H1 (cell line): ENCODE measurements at regions not wholly inside any gene's neighbourhood (a gene's known extent, or its start where the extent isn't known, plus 50 kb on each side); places are given as distances from the start of the nearest gene placed in this dataset.

Experiments used
- CTCF ChIA-PET: fragments of 300-600 bp; sonication (Branson Sonifier 250); formaldehyde crosslinking; loops from one replicate; lab custom pipeline; 2021; ENCODE audit not compliant: partially characterized antibody; lab: Charles Lee
- POLR2A ChIA-PET: fragments of 300-600 bp; sonication (Branson Sonifier 250); formaldehyde crosslinking; loops from one replicate; lab custom pipeline; 2021; ENCODE audit warnings: inconsistent platforms; ENCODE audit not compliant: partially characterized antibody; lab: Charles Lee
- DNase-seq, 2 experiments: peaks; one replicate each; pipeline versions ENCODE4 v3.0.0 to v3.0.0-alpha.2; 2010 to 2022; ENCODE audit warnings: low spot score in 2 of 2, low read depth in 1 of 2, mixed read lengths in 1 of 2
- FAIRE-seq: peaks from 2 replicates; lab custom pipeline; 2011; peaks lifted over from hg19 to GRCh38; lab: Jason Lieb, UNC
- H2AFZ ChIP-seq: 2 replicates; pipeline ENCODE4 v1.8.1; 2012; ENCODE audit warnings: low read length, inconsistent platforms
- H2AK5ac ChIP-seq: 2 replicates; pipeline ENCODE4 v1.6.1; 2013; ENCODE audit warnings: low read depth, low read length
- H2BK120ac ChIP-seq: replicated peaks from 2 replicates; pipeline ENCODE3; 2013; ENCODE audit warnings: low read depth, low read length, inconsistent platforms
- H2BK12ac ChIP-seq: 2 replicates; pipeline ENCODE4 v1.6.1; 2013; ENCODE audit warnings: low read depth, low read length
- H2BK15ac ChIP-seq: 2 replicates; pipeline ENCODE4 v1.6.1; 2013; ENCODE audit warnings: low read length
- H2BK20ac ChIP-seq: 2 replicates; pipeline ENCODE4 v1.6.1; 2013; ENCODE audit warnings: low read length
- H2BK5ac ChIP-seq: 2 replicates; pipeline ENCODE4 v1.6.1; 2013; ENCODE audit warnings: low read depth, low read length
- H3K14ac ChIP-seq: 2 replicates; pipeline ENCODE4 v1.6.1; 2013; ENCODE audit warnings: inconsistent platforms; ENCODE audit not compliant: insufficient read length
- H3K18ac ChIP-seq: 2 replicates; pipeline ENCODE4 v1.6.1; 2013; ENCODE audit warnings: low read length; ENCODE audit errors: extremely low read depth
- H3K23ac ChIP-seq: 2 replicates; pipeline ENCODE4 v1.6.1; 2013; ENCODE audit warnings: inconsistent platforms; ENCODE audit not compliant: insufficient read length
- H3K23me2 ChIP-seq: 2 replicates; pipeline ENCODE4 v1.6.1; 2013; ENCODE audit warnings: low read depth, low read length
- H3K27ac ChIP-seq: 2 replicates; pipeline ENCODE4 v1.6.1; 2011; ENCODE audit warnings: low read depth, low read length, inconsistent platforms
- H3K27me3 ChIP-seq, 4 experiments: replicated peaks in 1 of 4; 1 replicate in 1 of 4; 2 replicates in 3 of 4; pipeline versions ENCODE4 v1.6.1 to v1.8.1; 2011 to 2013; ENCODE audit warnings: low read length in 3 of 4, mild to moderate bottlenecking in 3 of 4, inconsistent platforms in 2 of 4, mixed read lengths in 2 of 4, moderate library complexity in 1 of 4; ENCODE audit not compliant: control insufficient read depth in 3 of 4, insufficient read depth in 3 of 4; ENCODE audit errors: extremely low read depth in 1 of 4
- H3K36me3 ChIP-seq, 4 experiments: 2 replicates each; pipeline versions ENCODE4 v1.6.1 to v1.8.1; 2011 to 2013; ENCODE audit warnings: mild to moderate bottlenecking in 4 of 4, low read length in 3 of 4, moderate library complexity in 2 of 4, control low read depth in 1 of 4, inconsistent platforms in 1 of 4; ENCODE audit not compliant: insufficient read depth in 4 of 4, control insufficient read depth in 2 of 4
- H3K4ac ChIP-seq: replicated peaks from 2 replicates; pipeline ENCODE3; 2013; ENCODE audit warnings: low read length, low read depth, mixed read lengths, inconsistent platforms; ENCODE audit not compliant: insufficient read length
- H3K4me1 ChIP-seq, 4 experiments: replicated peaks in 1 of 4; 1 replicate in 1 of 4; 2 replicates in 3 of 4; pipeline versions ENCODE4 v1.6.1 to v1.8.1; 2011 to 2013; ENCODE audit warnings: low read length in 3 of 4, inconsistent platforms in 2 of 4, mixed read lengths in 1 of 4; ENCODE audit not compliant: insufficient read depth in 4 of 4, control insufficient read depth in 3 of 4
- H3K4me2 ChIP-seq, 2 experiments: 2 replicates each; pipeline versions ENCODE4 v1.6.1 to v1.8.1; 2011 to 2013; ENCODE audit warnings: low read depth in 2 of 2, low read length in 2 of 2, control low read depth in 1 of 2, inconsistent platforms in 1 of 2, mild to moderate bottlenecking in 1 of 2; ENCODE audit not compliant: insufficient read depth in 1 of 2
- H3K4me3 ChIP-seq, 4 experiments: fragments of 200-600, 300-600 bp in 1 of 4; sonication (generic), shearing (Covaris generic), sonication (Bioruptor Twin) in 1 of 4; 2 replicates each; pipeline versions ENCODE4 v1.5.1 to v1.8.1; 2011 to 2016; ENCODE audit warnings: low read length in 4 of 4, low read depth in 3 of 4, control low read depth in 2 of 4, inconsistent platforms in 2 of 4, mild to moderate bottlenecking in 2 of 4, mixed read lengths in 1 of 4, moderate library complexity in 1 of 4; ENCODE audit not compliant: insufficient read depth in 2 of 4; ENCODE audit errors: extremely low read depth in 1 of 4
- H3K56ac ChIP-seq: replicated peaks from 2 replicates; pipeline ENCODE3; 2013; ENCODE audit warnings: low read depth, mild to moderate bottlenecking, mixed read lengths, low read length, inconsistent platforms; ENCODE audit not compliant: insufficient read length
- H3K79me1 ChIP-seq: 2 replicates; pipeline ENCODE4 v1.6.1; 2013; ENCODE audit warnings: low read depth, low read length, control low read depth
- H3K79me2 ChIP-seq, 2 experiments: 2 replicates each; pipeline versions ENCODE4 v1.6.1 to v1.8.1; 2012 to 2013; ENCODE audit warnings: low read length in 2 of 2, mild to moderate bottlenecking in 2 of 2, inconsistent platforms in 1 of 2; ENCODE audit not compliant: insufficient read depth in 2 of 2, control insufficient read depth in 1 of 2
- H3K9ac ChIP-seq, 4 experiments: replicated peaks in 1 of 4; 1 replicate in 1 of 4; 2 replicates in 3 of 4; pipeline versions ENCODE4 v1.6.1 to v1.8.1; 2011 to 2013; ENCODE audit warnings: low read depth in 3 of 4, low read length in 3 of 4, control low read depth in 2 of 4, mild to moderate bottlenecking in 2 of 4, moderate library complexity in 2 of 4, inconsistent platforms in 1 of 4; ENCODE audit errors: extremely low read depth in 1 of 4
- H3K9me3 ChIP-seq, 2 experiments: 2 replicates each; pipeline versions ENCODE4 v1.6.1 to v1.8.1; 2012 to 2013; ENCODE audit warnings: mild to moderate bottlenecking in 2 of 2, moderate library complexity in 2 of 2, control low read depth in 1 of 2, inconsistent platforms in 1 of 2, low read depth in 1 of 2, low read length in 1 of 2, mixed read lengths in 1 of 2; ENCODE audit not compliant: insufficient read depth in 2 of 2
- H4K20me1 ChIP-seq, 2 experiments: replicated peaks in 1 of 2; 2 replicates each; pipeline versions ENCODE3 to v1.8.1; 2011 to 2013; ENCODE audit warnings: inconsistent platforms in 2 of 2, low read length in 2 of 2, mild to moderate bottlenecking in 1 of 2; ENCODE audit not compliant: insufficient read depth in 2 of 2, control insufficient read depth in 1 of 2
- H4K5ac ChIP-seq: 2 replicates; pipeline ENCODE4 v1.6.1; 2013; ENCODE audit warnings: low read length, low read depth, mixed read lengths, inconsistent platforms; ENCODE audit not compliant: insufficient read length
- H4K8ac ChIP-seq: 2 replicates; pipeline ENCODE4 v1.8.0; 2013; ENCODE audit warnings: mild to moderate bottlenecking, moderate library complexity, low read length, inconsistent platforms; ENCODE audit not compliant: insufficient read depth; ENCODE audit errors: extremely low read depth
- H4K91ac ChIP-seq: replicated peaks from 2 replicates; pipeline ENCODE3; 2013; ENCODE audit warnings: low read length, mixed read lengths, inconsistent platforms; ENCODE audit not compliant: insufficient read length
- CREB1 ChIP-seq: IDR thresholded peaks from 2 replicates; pipeline ENCODE4 v1.6.1; 2012; ENCODE audit warnings: inconsistent platforms
- MAX ChIP-seq: IDR thresholded peaks from 2 replicates; pipeline ENCODE4 v1.6.1; 2012; ENCODE audit warnings: inconsistent platforms
- RBBP5 ChIP-seq: IDR thresholded peaks from 2 replicates; pipeline ENCODE4 v1.7.1; 2012; ENCODE audit warnings: low read depth, mild to moderate bottlenecking, inconsistent platforms, low read length, moderate library complexity, borderline replicate concordance
- YY1 ChIP-seq: IDR thresholded peaks from 2 replicates; pipeline ENCODE4 v1.6.1; 2011; ENCODE audit warnings: low read depth, mild to moderate bottlenecking, low read length
- WGBS, 2 experiments: shearing (Covaris generic) in 1 of 2; methylation state at CpG; one replicate each; pipeline versions ENCODE4 v1.1.6 to v1.1.7; 2013 to 2015; ENCODE audit warnings: low lambda C conversion rate in 2 of 2, mixed read lengths in 2 of 2, inconsistent platforms in 1 of 2, low coverage in 1 of 2, missing lambda C conversion rate in 1 of 2; ENCODE audit not compliant: insufficient replicate concordance in 2 of 2, insufficient coverage in 1 of 2, insufficient read length in 1 of 2; ENCODE audit errors: extremely low coverage in 1 of 2, missing lambda C conversion rate in 1 of 2; 5-methylcytosine and 5-hydroxymethylcytosine counted together

GRCh38 chr9:85890962-85891361 lies 50.0 kb upstream of the NAA35 start:
- Histone ChIP-seq H2AFZ (no peak overlapping the region), H3K36me3 (no peaks in the 10 kb centered on the region), H3K79me2 (no peaks in the 10 kb centered on the region), H2BK20ac (no peak overlapping the region), H3K14ac (no peak overlapping the region), H4K5ac (no peak overlapping the region), H4K91ac (no peak overlapping the region), H3K18ac (no peak overlapping the region), H2BK5ac (no peak overlapping the region), H3K4me1 (no peaks in the 10 kb centered on the region), H3K23ac (no peak overlapping the region), H2BK15ac (no peak overlapping the region), H3K56ac (no peak overlapping the region), H3K79me1 (no peaks in the 10 kb centered on the region), H2AK5ac (no peak overlapping the region), H3K23me2 (no peaks in the 10 kb centered on the region), H4K8ac (no peak overlapping the region), H3K4ac (no peak overlapping the region), H3K27ac (no peak overlapping the region), H3K27me3 (no peaks in the 10 kb centered on the region), H4K20me1 (no peaks in the 10 kb centered on the region), H2BK12ac (no peak overlapping the region), H3K9me3 (no peaks in the 10 kb centered on the region), H3K9ac (no peak overlapping the region), H3K4me3 (no peak overlapping the region), H2BK120ac (no peak overlapping the region), H3K4me2 (no peak overlapping the region)
- CTCF ChIA-PET: no interaction called here
- 89% methylated on average over 1 of the region's 1 CpG; no CpG with 5 or more reads in 1 of the 2 experiments for WGBS, 2 experiments
- DNase-seq (no peak), FAIRE-seq (no peak)
- POLR2A ChIA-PET: no interaction called here
- TF ChIP-seq RBBP5: no peak
- TF ChIP-seq MAX: no peak
- no peak for TF ChIP-seq YY1
- TF ChIP-seq CREB1: no peak
